ENCODE measurements at regions not wholly inside any gene's neighbourhood (a gene's known extent, or its start where the extent isn't known, plus 50 kb on each side); places are given as distances from the start of the nearest gene placed in this dataset.

GRCh38 chr11:81920205-81920604 lies 813.5 kb downstream of the FAM181B start:
- H3K27ac ChIP-seq (replicated peaks), result no peak overlapping the region
- no peak for DNase-seq (ENCODE audit: low read depth in 1 of 2, low spot score in 1 of 2)
- no peak overlapping the region for H3K4me3 ChIP-seq (replicated peaks; ENCODE audit: insufficient read depth, low read length)
- TF ChIP-seq POLR2AphosphoS5 (IDR thresholded peaks at IDR 0.05; ENCODE audit: low read depth) (no peak), GABPA (IDR thresholded peaks at IDR 0.05; ENCODE audit: low read depth) (no peak), CTCF (IDR thresholded peaks at IDR 0.05; ENCODE audit: insufficient read depth, low read length) (no peak), SPI1 (IDR thresholded peaks at IDR 0.05; ENCODE audit: borderline replicate concordance, low read depth) (no peak)
- TF ChIP-seq, protein P1, sequence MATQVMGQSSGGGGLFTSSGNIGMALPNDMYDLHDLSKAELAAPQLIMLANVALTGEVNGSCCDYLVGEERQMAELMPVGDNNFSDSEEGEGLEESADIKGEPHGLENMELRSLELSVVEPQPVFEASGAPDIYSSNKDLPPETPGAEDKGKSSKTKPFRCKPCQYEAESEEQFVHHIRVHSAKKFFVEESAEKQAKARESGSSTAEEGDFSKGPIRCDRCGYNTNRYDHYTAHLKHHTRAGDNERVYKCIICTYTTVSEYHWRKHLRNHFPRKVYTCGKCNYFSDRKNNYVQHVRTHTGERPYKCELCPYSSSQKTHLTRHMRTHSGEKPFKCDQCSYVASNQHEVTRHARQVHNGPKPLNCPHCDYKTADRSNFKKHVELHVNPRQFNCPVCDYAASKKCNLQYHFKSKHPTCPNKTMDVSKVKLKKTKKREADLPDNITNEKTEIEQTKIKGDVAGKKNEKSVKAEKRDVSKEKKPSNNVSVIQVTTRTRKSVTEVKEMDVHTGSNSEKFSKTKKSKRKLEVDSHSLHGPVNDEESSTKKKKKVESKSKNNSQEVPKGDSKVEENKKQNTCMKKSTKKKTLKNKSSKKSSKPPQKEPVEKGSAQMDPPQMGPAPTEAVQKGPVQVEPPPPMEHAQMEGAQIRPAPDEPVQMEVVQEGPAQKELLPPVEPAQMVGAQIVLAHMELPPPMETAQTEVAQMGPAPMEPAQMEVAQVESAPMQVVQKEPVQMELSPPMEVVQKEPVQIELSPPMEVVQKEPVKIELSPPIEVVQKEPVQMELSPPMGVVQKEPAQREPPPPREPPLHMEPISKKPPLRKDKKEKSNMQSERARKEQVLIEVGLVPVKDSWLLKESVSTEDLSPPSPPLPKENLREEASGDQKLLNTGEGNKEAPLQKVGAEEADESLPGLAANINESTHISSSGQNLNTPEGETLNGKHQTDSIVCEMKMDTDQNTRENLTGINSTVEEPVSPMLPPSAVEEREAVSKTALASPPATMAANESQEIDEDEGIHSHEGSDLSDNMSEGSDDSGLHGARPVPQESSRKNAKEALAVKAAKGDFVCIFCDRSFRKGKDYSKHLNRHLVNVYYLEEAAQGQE (IDR thresholded peaks at IDR 0.05; ENCODE audit: insufficient replicate concordance, low read depth), result no peak
- H3K27me3 ChIP-seq (ENCODE audit: insufficient read depth, poor library complexity, severe bottlenecking), result no peaks in the 10 kb centered on the region

DNA sequence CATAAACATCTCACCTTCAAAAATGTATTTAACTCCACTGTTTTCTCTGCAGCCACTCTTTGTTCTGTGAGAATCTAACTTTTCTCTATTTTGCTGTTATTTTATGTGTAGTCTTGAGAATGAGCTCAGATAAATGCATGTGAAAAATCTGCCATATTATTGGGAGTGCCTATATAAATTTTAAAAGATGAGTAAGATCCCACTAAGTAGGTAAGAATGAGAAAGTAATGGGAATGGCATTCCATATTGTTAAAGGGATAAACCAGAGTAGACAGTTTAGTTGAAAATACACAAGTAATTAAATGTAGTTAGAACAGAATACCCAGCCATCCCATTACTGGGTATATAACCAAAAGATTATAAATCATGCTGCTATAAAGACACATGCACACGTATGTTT lies 817.2 kb downstream of the FAM181B start:
- Histone ChIP-seq H3K4me3 (replicated peaks; ENCODE audit: insufficient read depth, low read length) (no peak overlapping the region), H3K27me3 (ENCODE audit: insufficient read depth, poor library complexity, severe bottlenecking) (no peaks in the 10 kb centered on the region), H3K27ac (replicated peaks) (no peak overlapping the region)
- DNase-seq (ENCODE audit: low read depth in 1 of 2, low spot score in 1 of 2), result no peak
- TF ChIP-seq SPI1 (IDR thresholded peaks at IDR 0.05; ENCODE audit: borderline replicate concordance, low read depth), result no peak
- TF ChIP-seq GABPA (IDR thresholded peaks at IDR 0.05; ENCODE audit: low read depth), result no peak
- no peak for TF ChIP-seq POLR2AphosphoS5 (IDR thresholded peaks at IDR 0.05; ENCODE audit: low read depth)
- TF ChIP-seq, protein P1 (IDR thresholded peaks at IDR 0.05; ENCODE audit: insufficient replicate concordance, low read depth), result no peak
- TF ChIP-seq CTCF (IDR thresholded peaks at IDR 0.05; ENCODE audit: insufficient read depth, low read length), result no peak

- DNase-seq (ENCODE audit: low read depth in 1 of 2, low spot score in 1 of 2), result no peak
These were observed 818.6 kb downstream of the FAM181B start for GRCh38 chr11:81915045-81915444.

More at GRCh38 chr11:81915045-81915444, 818.6 kb downstream of the FAM181B start:
- no peak overlapping the region for H3K27ac ChIP-seq (replicated peaks)
- TF ChIP-seq GABPA (IDR thresholded peaks at IDR 0.05; ENCODE audit: low read depth), result no peak
- TF ChIP-seq SPI1 (IDR thresholded peaks at IDR 0.05; ENCODE audit: borderline replicate concordance, low read depth), result no peak
- TF ChIP-seq POLR2AphosphoS5 (IDR thresholded peaks at IDR 0.05; ENCODE audit: low read depth), result no peak
- TF ChIP-seq, protein P1 (IDR thresholded peaks at IDR 0.05; ENCODE audit: insufficient replicate concordance, low read depth), result no peak
- TF ChIP-seq CTCF (IDR thresholded peaks at IDR 0.05; ENCODE audit: insufficient read depth, low read length), result no peak
- no peak overlapping the region for H3K4me3 ChIP-seq (replicated peaks; ENCODE audit: insufficient read depth, low read length)
- H3K27me3 ChIP-seq (ENCODE audit: insufficient read depth, poor library complexity, severe bottlenecking), result no peaks in the 10 kb centered on the region

Data from HL-60 (cell line).